ENCODE measurements at regions not wholly inside any gene's neighbourhood (a gene's known extent, or its start where the extent isn't known, plus 50 kb on each side); places are given as distances from the start of the nearest gene placed in this dataset.

- Histone ChIP-seq H3K9ac (ENCODE audit: low read length) (no peak overlapping the region), H3K9me3 (ENCODE audit: low read length) (no peaks in the 10 kb centered on the region), H3K9me2 (ENCODE audit: low read depth, low read length) (no peaks in the 10 kb centered on the region), H2AFZ (ENCODE audit: low read length) (no peak overlapping the region), H4K20me1 (ENCODE audit: insufficient read depth, low read length) (no peaks in the 10 kb centered on the region), H3K27me3 (ENCODE audit: insufficient read depth, low read length) (no peaks in the 10 kb centered on the region), H3K27ac (ENCODE audit: low read depth, low read length, poor library complexity, severe bottlenecking) (no peak overlapping the region), H3K4me2 (ENCODE audit: low read length) (no peak overlapping the region), H3K4me3 (ENCODE audit: low read depth, low read length, poor library complexity, severe bottlenecking) (no peak overlapping the region), H3K79me2 (ENCODE audit: insufficient read depth, low read length) (no peaks in the 10 kb centered on the region), H3K4me1 (ENCODE audit: insufficient read depth, low read length, severe bottlenecking) (no peaks in the 10 kb centered on the region), H3F3A (ENCODE audit: insufficient read depth, low read length) (no peaks in the 10 kb centered on the region), H3K36me3 (ENCODE audit: insufficient read depth, low read length) (no peaks in the 10 kb centered on the region)
- no peak for TF ChIP-seq EZH2 (IDR thresholded peaks at IDR 0.05; ENCODE audit: borderline replicate concordance, low read length)
- no peak for TF ChIP-seq CTCF (IDR thresholded peaks at IDR 0.05; ENCODE audit: low read length)
Observed at GRCh38 chrX:35699642-35700041, 98.5 kb upstream of the MAGEB16 start.

DNA sequence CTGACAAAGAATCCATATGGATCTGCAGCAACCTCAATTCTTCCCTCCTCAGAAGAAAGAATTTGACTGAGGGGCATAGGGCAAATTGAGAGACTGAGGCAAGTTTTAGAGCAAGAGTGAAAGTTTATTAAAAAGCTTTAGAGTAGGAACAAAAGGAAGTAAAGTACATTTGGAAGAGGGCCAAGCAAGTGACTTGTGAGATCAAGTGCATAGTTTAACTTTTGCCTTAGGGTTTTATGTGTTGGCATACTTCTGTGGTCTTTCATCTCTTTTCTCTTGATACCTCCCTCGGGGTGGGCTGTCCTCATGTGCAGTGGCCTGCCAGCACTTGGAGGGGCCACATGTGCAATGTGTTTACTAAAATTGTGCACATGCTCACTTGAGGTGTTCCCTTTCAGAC, 98.0 kb upstream of the MAGEB16 start:
- Histone ChIP-seq H3K79me2 (ENCODE audit: insufficient read depth, low read length) (no peaks in the 10 kb centered on the region), H3K4me3 (ENCODE audit: low read depth, low read length, poor library complexity, severe bottlenecking) (no peak overlapping the region), H3K27ac (ENCODE audit: low read depth, low read length, poor library complexity, severe bottlenecking) (no peak overlapping the region), H3K4me1 (ENCODE audit: insufficient read depth, low read length, severe bottlenecking) (no peaks in the 10 kb centered on the region), H3K27me3 (ENCODE audit: insufficient read depth, low read length) (no peaks in the 10 kb centered on the region), H4K20me1 (ENCODE audit: insufficient read depth, low read length) (no peaks in the 10 kb centered on the region), H3K9me2 (ENCODE audit: low read depth, low read length) (no peaks in the 10 kb centered on the region), H3K9me3 (ENCODE audit: low read length) (no peaks in the 10 kb centered on the region), H3F3A (ENCODE audit: insufficient read depth, low read length) (no peaks in the 10 kb centered on the region), H3K36me3 (ENCODE audit: insufficient read depth, low read length) (no peaks in the 10 kb centered on the region), H2AFZ (ENCODE audit: low read length) (no peak overlapping the region), H3K4me2 (ENCODE audit: low read length) (no peak overlapping the region), H3K9ac (ENCODE audit: low read length) (no peak overlapping the region)
- no peak for TF ChIP-seq EZH2 (IDR thresholded peaks at IDR 0.05; ENCODE audit: borderline replicate concordance, low read length)
- TF ChIP-seq CTCF (IDR thresholded peaks at IDR 0.05; ENCODE audit: low read length) = no peak

- H3F3A ChIP-seq (ENCODE audit: insufficient read depth, low read length) = no peaks in the 10 kb centered on the region
- TF ChIP-seq EZH2 (IDR thresholded peaks at IDR 0.05; ENCODE audit: borderline replicate concordance, low read length) (no peak), CTCF (IDR thresholded peaks at IDR 0.05; ENCODE audit: low read length) (no peak)
Observed at GRCh38 chrX:35711281-35711680, 86.9 kb upstream of the MAGEB16 start.

More at GRCh38 chrX:35711281-35711680, 86.9 kb upstream of the MAGEB16 start:
- Histone ChIP-seq H3K9me2 (ENCODE audit: low read depth, low read length) (no peaks in the 10 kb centered on the region), H2AFZ (ENCODE audit: low read length) (no peak overlapping the region), H3K36me3 (ENCODE audit: insufficient read depth, low read length) (no peaks in the 10 kb centered on the region), H4K20me1 (ENCODE audit: insufficient read depth, low read length) (no peaks in the 10 kb centered on the region), H3K27me3 (ENCODE audit: insufficient read depth, low read length) (no peaks in the 10 kb centered on the region), H3K9me3 (ENCODE audit: low read length) (no peaks in the 10 kb centered on the region), H3K4me2 (ENCODE audit: low read length) (no peak overlapping the region), H3K79me2 (ENCODE audit: insufficient read depth, low read length) (no peaks in the 10 kb centered on the region), H3K27ac (ENCODE audit: low read depth, low read length, poor library complexity, severe bottlenecking) (no peak overlapping the region), H3K4me3 (ENCODE audit: low read depth, low read length, poor library complexity, severe bottlenecking) (no peak overlapping the region), H3K4me1 (ENCODE audit: insufficient read depth, low read length, severe bottlenecking) (no peaks in the 10 kb centered on the region), H3K9ac (ENCODE audit: low read length) (no peak overlapping the region)
